ENCODE measurements at regions not wholly inside any gene's neighbourhood (a gene's known extent, or its start where the extent isn't known, plus 50 kb on each side); places are given as distances from the start of the nearest gene placed in this dataset.

GRCh38 chr4:45920861-45921260 is 203.0 kb downstream of the GABRG1 start:
- no peak for TF ChIP-seq USF2 (IDR thresholded peaks at IDR 0.05; ENCODE audit: low read depth, low read length)
- TF ChIP-seq CTCF (conservative IDR thresholded peaks at IDR 0.05; ENCODE audit: low read depth, low read length) = no peak

Measured in IMR-90 (cell line).